HEK293 (cell line): ENCODE measurements at regions not wholly inside any gene's neighbourhood (a gene's known extent, or its start where the extent isn't known, plus 50 kb on each side); places are given as distances from the start of the nearest gene placed in this dataset.

Experiments
- CTCF ChIA-PET: fragments of 350-600 bp; formaldehyde crosslinking; extraction: SDS; loops from one replicate; lab custom pipeline; 2021; ENCODE audit warnings: antibody characterized with exemption; lab: Yijun Ruan, JAX
- POLR2A ChIA-PET: fragments of 300-600 bp; formaldehyde crosslinking; extraction: SDS; loops from one replicate; lab custom pipeline; 2020; ENCODE audit warnings: antibody characterized with exemption, inconsistent platforms; lab: Yijun Ruan, JAX
- H3K27ac ChIP-seq: fragments of 200-500 bp; sonication (Bioruptor generic); 2 replicates; pipeline ENCODE4 v1.5.1; 2014; ENCODE audit warnings: low read depth, low read length, control low read depth, inconsistent platforms; ENCODE audit errors: extremely low read depth
- H3K36me3 ChIP-seq, 2 experiments: fragments of 200-500 bp in 1 of 2; sonication (Bioruptor generic) in 1 of 2; 1 replicate in 1 of 2; 2 replicates in 1 of 2; pipeline ENCODE4 v1.5.1; 2014 to 2017; ENCODE audit warnings: inconsistent platforms in 2 of 2, low read length in 2 of 2; ENCODE audit not compliant: control insufficient read depth in 2 of 2, insufficient read depth in 1 of 2
- H3K4me1 ChIP-seq: fragments of 200-500 bp; sonication (Bioruptor generic); 2 replicates; pipeline ENCODE4 v1.5.1; 2014; ENCODE audit warnings: mild to moderate bottlenecking, low read length, inconsistent platforms; ENCODE audit not compliant: control insufficient read depth, insufficient read depth
- H3K4me3 ChIP-seq: 2 replicates; pipeline ENCODE4 v1.5.1; 2011; ENCODE audit warnings: low read depth, mild to moderate bottlenecking, control low read depth, low read length, moderate library complexity
- H3K9me3 ChIP-seq: fragments of 200-500 bp; sonication (Bioruptor generic); 2 replicates; pipeline ENCODE4 v1.5.1; 2014; ENCODE audit warnings: low read depth, low read length, inconsistent platforms; ENCODE audit not compliant: control insufficient read depth, insufficient read depth
- GLI4 ChIP-seq: fragments of 450-650 bp; formaldehyde crosslinking; IDR thresholded peaks from 2 replicates; pipeline ENCODE4 v1.5.1; 2016; ENCODE audit warnings: missing biosample characterization, missing genetic modification characterization
- SCRT1 ChIP-seq: fragments of 450-650 bp; formaldehyde crosslinking; IDR thresholded peaks from 2 replicates; pipeline ENCODE4 v1.5.1; 2016; ENCODE audit warnings: missing biosample characterization, missing genetic modification characterization, borderline replicate concordance
- WT1 ChIP-seq: fragments of 450-650 bp; formaldehyde crosslinking; IDR thresholded peaks from 2 replicates; pipeline ENCODE4 v1.5.1; 2016; ENCODE audit warnings: missing biosample characterization, missing genetic modification characterization
- ZNF10 ChIP-seq: fragments of 450-650 bp; formaldehyde crosslinking; IDR thresholded peaks from 2 replicates; pipeline ENCODE4 v1.5.1; 2017; ENCODE audit warnings: missing biosample characterization, missing genetic modification characterization
- ZNF184 ChIP-seq: fragments of 450-650 bp; IDR thresholded peaks from 2 replicates; pipeline ENCODE4 v1.5.1; 2018; ENCODE audit warnings: missing biosample characterization, mild to moderate bottlenecking, missing genetic modification characterization
- ZNF202 ChIP-seq: fragments of 450-650 bp; formaldehyde crosslinking; IDR thresholded peaks from 2 replicates; pipeline ENCODE4 v1.5.1; 2016; ENCODE audit warnings: missing biosample characterization, missing genetic modification characterization, borderline replicate concordance
- ZNF214 ChIP-seq: fragments of 450-650 bp; formaldehyde crosslinking; IDR thresholded peaks from 2 replicates; pipeline ENCODE4 v1.5.1; 2017; ENCODE audit warnings: missing biosample characterization, mild to moderate bottlenecking, missing genetic modification characterization, borderline replicate concordance
- ZNF350 ChIP-seq: fragments of 450-650 bp; formaldehyde crosslinking; IDR thresholded peaks from 2 replicates; pipeline ENCODE4 v1.5.0; 2017; ENCODE audit warnings: missing biosample characterization, mild to moderate bottlenecking, missing genetic modification characterization
- ZNF391 ChIP-seq: fragments of 450-650 bp; formaldehyde crosslinking; IDR thresholded peaks from 2 replicates; pipeline ENCODE4 v1.5.1; 2016; ENCODE audit warnings: low read depth, missing biosample characterization, missing genetic modification characterization, borderline replicate concordance
- ZNF394 ChIP-seq: fragments of 450-650 bp; formaldehyde crosslinking; IDR thresholded peaks from 2 replicates; pipeline ENCODE4 v1.5.1; 2016; ENCODE audit warnings: missing biosample characterization, missing genetic modification characterization, mild to moderate bottlenecking, moderate library complexity, borderline replicate concordance
- ZNF426 ChIP-seq: fragments of 450-650 bp; formaldehyde crosslinking; IDR thresholded peaks from 2 replicates; pipeline ENCODE4 v1.5.1; 2017; ENCODE audit warnings: missing biosample characterization, missing genetic modification characterization, mild to moderate bottlenecking, inconsistent platforms, moderate library complexity
- ZNF529 ChIP-seq: fragments of 450-650 bp; formaldehyde crosslinking; IDR thresholded peaks from 2 replicates; pipeline ENCODE4 v1.5.1; 2017; ENCODE audit warnings: missing genetic modification characterization, missing biosample characterization; ENCODE audit not compliant: insufficient replicate concordance
- ZNF600 ChIP-seq: fragments of 450-650 bp; formaldehyde crosslinking; IDR thresholded peaks from 2 replicates; pipeline ENCODE4 v1.5.1; 2016; ENCODE audit warnings: missing biosample characterization, missing genetic modification characterization
- ZNF660 ChIP-seq: fragments of 450-650 bp; IDR thresholded peaks from 2 replicates; pipeline ENCODE4 v1.5.1; 2018; ENCODE audit warnings: missing biosample characterization, mild to moderate bottlenecking, missing genetic modification characterization
- ZNF776 ChIP-seq: fragments of 450-650 bp; formaldehyde crosslinking; IDR thresholded peaks from 2 replicates; pipeline ENCODE4 v1.5.0; 2017; ENCODE audit warnings: missing biosample characterization, missing genetic modification characterization, borderline replicate concordance
- ZNF843 ChIP-seq: fragments of 450-650 bp; formaldehyde crosslinking; IDR thresholded peaks from 2 replicates; pipeline ENCODE4 v1.5.1; 2016; ENCODE audit warnings: missing biosample characterization, missing genetic modification characterization
- ZSCAN30 ChIP-seq: fragments of 450-650 bp; IDR thresholded peaks from 2 replicates; pipeline ENCODE4 v1.5.1; 2018; ENCODE audit warnings: missing biosample characterization, mild to moderate bottlenecking, missing genetic modification characterization, moderate library complexity
- TF ChIP-seq, protein P1 (sequence below): fragments of 450-650 bp; formaldehyde crosslinking; IDR thresholded peaks from 2 replicates; pipeline ENCODE4 v1.5.1; 2016; ENCODE audit warnings: missing biosample characterization, missing genetic modification characterization
- TF ChIP-seq, protein P2 (sequence below): fragments of 450-650 bp; formaldehyde crosslinking; IDR thresholded peaks from 2 replicates; pipeline ENCODE4 v1.5.1; 2016; ENCODE audit warnings: missing biosample characterization, missing genetic modification characterization
- TF ChIP-seq, protein P3 (sequence below): fragments of 450-650 bp; formaldehyde crosslinking; IDR thresholded peaks from 2 replicates; pipeline ENCODE4 v1.5.1; 2016; ENCODE audit warnings: missing biosample characterization, missing genetic modification characterization
- TF ChIP-seq, protein P4 (sequence below): fragments of 450-650 bp; formaldehyde crosslinking; optimal IDR thresholded peaks from 2 replicates; pipeline ENCODE3; 2016; ENCODE audit warnings: missing biosample characterization, mild to moderate bottlenecking, missing genetic modification characterization

DNA sequence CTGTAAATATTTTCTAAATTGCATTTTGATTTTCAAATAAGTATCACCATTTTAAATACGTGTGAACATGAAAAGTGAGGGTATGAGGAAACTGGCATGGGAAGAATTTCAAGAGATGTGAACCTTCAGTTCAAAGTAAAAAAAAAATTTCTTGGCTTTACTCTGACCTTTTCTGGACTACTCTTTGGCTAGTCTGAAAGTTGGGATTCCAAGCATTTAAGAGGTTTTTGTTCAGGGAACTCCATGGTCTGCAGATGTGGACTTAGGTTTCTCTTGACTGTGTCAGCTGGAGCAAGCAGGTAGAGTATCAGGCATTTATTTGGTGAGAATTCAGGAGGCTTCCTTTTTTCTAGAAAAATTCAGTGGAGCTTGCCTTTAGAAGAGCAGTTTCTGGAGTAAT lies 311.6 kb downstream of the LRIG3 start:
- Histone ChIP-seq H3K27ac (no peak overlapping the region), H3K9me3 (no peaks in the 10 kb centered on the region), H3K4me1 (no peaks in the 10 kb centered on the region), H3K36me3 (no peaks in the 10 kb centered on the region)
- ChIA-PET POLR2A (no interaction called here), CTCF (no interaction called here)
- TF ChIP-seq ZNF214 (tag by site-specific recombination), result no peak
- TF ChIP-seq SCRT1 (tag by site-specific recombination), result no peak
- no peak for TF ChIP-seq ZNF394
- TF ChIP-seq, protein P1, sequence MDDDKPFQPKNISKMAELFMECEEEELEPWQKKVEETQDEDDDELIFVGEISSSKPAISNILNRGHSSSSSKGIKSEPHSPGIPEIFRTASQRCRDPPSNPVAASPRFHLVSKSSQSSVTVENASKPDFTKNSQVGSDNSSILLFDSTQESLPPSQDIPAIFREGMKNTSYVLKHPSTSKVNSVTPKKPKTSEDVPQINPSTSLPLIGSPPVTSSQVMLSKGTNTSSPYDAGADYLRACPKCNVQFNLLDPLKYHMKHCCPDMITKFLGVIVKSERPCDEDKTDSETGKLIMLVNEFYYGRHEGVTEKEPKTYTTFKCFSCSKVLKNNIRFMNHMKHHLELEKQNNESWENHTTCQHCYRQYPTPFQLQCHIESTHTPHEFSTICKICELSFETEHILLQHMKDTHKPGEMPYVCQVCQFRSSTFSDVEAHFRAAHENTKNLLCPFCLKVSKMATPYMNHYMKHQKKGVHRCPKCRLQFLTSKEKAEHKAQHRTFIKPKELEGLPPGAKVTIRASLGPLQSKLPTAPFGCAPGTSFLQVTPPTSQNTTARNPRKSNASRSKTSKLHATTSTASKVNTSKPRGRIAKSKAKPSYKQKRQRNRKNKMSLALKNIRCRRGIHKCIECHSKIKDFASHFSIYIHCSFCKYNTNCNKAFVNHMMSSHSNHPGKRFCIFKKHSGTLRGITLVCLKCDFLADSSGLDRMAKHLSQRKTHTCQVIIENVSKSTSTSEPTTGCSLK (tag by site-specific recombination), result no peak
- no peak for TF ChIP-seq ZNF843 (tag by site-specific recombination)
- no peak for TF ChIP-seq ZNF600 (tag by site-specific recombination)
- TF ChIP-seq, protein P2, sequence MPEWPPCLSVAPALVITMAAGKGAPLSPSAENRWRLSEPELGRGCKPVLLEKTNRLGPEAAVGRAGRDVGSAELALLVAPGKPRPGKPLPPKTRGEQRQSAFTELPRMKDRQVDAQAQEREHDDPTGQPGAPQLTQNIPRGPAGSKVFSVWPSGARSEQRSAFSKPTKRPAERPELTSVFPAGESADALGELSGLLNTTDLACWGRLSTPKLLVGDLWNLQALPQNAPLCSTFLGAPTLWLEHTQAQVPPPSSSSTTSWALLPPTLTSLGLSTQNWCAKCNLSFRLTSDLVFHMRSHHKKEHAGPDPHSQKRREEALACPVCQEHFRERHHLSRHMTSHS (tag by site-specific recombination), result no peak
- no peak for TF ChIP-seq ZNF391 (tag by site-specific recombination)
- TF ChIP-seq ZNF660 (tag by site-specific recombination), result no peak
- TF ChIP-seq ZNF529 (tag by site-specific recombination), result no peak
- no peak for TF ChIP-seq ZSCAN30 (tag by site-specific recombination)
- no peak for TF ChIP-seq ZNF202 (tag by site-specific recombination)
- TF ChIP-seq ZNF426 (tag by site-specific recombination), result no peak
- TF ChIP-seq ZNF350 (tag by site-specific recombination), result no peak
- TF ChIP-seq, all 188 proteins: peak for 0
- no peak overlapping the region for H3K4me3 ChIP-seq

DNA sequence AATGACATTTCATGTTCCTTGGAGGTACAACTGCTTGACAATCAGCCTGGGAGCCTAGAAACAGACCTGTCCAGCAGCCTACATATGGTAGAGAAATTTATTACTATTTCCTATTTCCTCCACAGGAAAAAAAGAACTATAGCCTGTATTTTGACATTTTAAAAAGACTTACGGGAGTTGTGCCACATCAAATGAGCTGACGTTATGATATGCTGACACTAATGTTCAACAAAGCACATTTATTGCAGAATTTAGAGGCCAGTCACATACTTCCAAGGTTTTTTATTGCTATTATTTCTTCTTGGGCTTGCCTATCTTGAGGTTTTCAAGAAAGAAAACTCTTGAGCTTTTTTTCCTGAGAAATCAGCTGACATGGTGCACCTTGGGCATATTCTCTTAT lies 305.3 kb downstream of the LRIG3 start:
- POLR2A ChIA-PET, result no interaction called here
- TF ChIP-seq ZNF184, result no peak
- TF ChIP-seq ZNF394, result no peak
- TF ChIP-seq WT1 (tag by site-specific recombination), result no peak
- TF ChIP-seq, protein P3, sequence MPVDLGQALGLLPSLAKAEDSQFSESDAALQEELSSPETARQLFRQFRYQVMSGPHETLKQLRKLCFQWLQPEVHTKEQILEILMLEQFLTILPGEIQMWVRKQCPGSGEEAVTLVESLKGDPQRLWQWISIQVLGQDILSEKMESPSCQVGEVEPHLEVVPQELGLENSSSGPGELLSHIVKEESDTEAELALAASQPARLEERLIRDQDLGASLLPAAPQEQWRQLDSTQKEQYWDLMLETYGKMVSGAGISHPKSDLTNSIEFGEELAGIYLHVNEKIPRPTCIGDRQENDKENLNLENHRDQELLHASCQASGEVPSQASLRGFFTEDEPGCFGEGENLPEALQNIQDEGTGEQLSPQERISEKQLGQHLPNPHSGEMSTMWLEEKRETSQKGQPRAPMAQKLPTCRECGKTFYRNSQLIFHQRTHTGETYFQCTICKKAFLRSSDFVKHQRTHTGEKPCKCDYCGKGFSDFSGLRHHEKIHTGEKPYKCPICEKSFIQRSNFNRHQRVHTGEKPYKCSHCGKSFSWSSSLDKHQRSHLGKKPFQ, result no peak
- TF ChIP-seq ZNF660 (tag by site-specific recombination), result no peak
- no peak for TF ChIP-seq ZNF10 (tag by site-specific recombination)
- TF ChIP-seq ZNF214 (tag by site-specific recombination), result no peak
- TF ChIP-seq SCRT1 (tag by site-specific recombination), result no peak
- no peak for TF ChIP-seq GLI4 (tag by site-specific recombination)
- TF ChIP-seq, protein P4, sequence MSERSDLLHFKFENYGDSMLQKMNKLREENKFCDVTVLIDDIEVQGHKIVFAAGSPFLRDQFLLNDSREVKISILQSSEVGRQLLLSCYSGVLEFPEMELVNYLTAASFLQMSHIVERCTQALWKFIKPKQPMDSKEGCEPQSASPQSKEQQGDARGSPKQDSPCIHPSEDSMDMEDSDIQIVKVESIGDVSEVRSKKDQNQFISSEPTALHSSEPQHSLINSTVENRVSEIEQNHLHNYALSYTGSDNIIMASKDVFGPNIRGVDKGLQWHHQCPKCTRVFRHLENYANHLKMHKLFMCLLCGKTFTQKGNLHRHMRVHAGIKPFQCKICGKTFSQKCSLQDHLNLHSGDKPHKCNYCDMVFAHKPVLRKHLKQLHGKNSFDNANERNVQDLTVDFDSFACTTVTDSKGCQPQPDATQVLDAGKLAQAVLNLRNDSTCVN (tag by site-specific recombination), result no peak
- TF ChIP-seq ZNF776 (tag by site-specific recombination), result no peak
- TF ChIP-seq, all 188 proteins: peak for 0
- CTCF ChIA-PET, result no interaction called here

More for the DNA sequence above, 305.3 kb downstream of the LRIG3 start:
- Histone ChIP-seq H3K36me3 (no peaks in the 10 kb centered on the region), H3K4me1 (no peaks in the 10 kb centered on the region), H3K27ac (no peak overlapping the region), H3K9me3 (no peaks in the 10 kb centered on the region), H3K4me3 (no peak overlapping the region)
